ENCODE measurements at regions not wholly inside any gene's neighbourhood (a gene's known extent, or its start where the extent isn't known, plus 50 kb on each side); places are given as distances from the start of the nearest gene placed in this dataset.

GRCh38 chr4:30953799-30954198, 233.6 kb downstream of the PCDH7 start:
- Histone ChIP-seq H2BK5ac (ENCODE audit: low read depth, low read length, poor library complexity, severe bottlenecking) (no peak overlapping the region), H3K9me3 (ENCODE audit: control insufficient read depth, low read length) (no peaks in the 10 kb centered on the region), H3K4me3 (ENCODE audit: insufficient read depth in 1 of 2, low read depth in 1 of 2, low read length in 2 of 2) (no peak overlapping the region), H3K36me3 (ENCODE audit: control insufficient read depth in 1 of 2, insufficient read depth in 2 of 2, low read depth in 1 of 2, low read length in 2 of 2) (no peaks in the 10 kb centered on the region), H2AFZ (ENCODE audit: low read depth, low read length) (no peak overlapping the region), H3K4ac (ENCODE audit: low read depth in 1 of 2, low read length in 2 of 2) (no peak overlapping the region), H3K23ac (ENCODE audit: low read length in 2 of 2) (no peak overlapping the region), H3K4me2 (ENCODE audit: low read length, poor library complexity, severe bottlenecking) (no peak overlapping the region), H4K8ac (ENCODE audit: low read length) (no peak overlapping the region), H2BK12ac (ENCODE audit: low read length in 2 of 2) (no peak overlapping the region), H3K9ac (ENCODE audit: low read length) (no peak overlapping the region), H3K27ac (ENCODE audit: low read length, poor library complexity, severe bottlenecking) (no peak overlapping the region), H3K79me1 (replicated peaks; ENCODE audit: low read length, poor library complexity, severe bottlenecking) (no peaks in the 10 kb centered on the region), H3K14ac (ENCODE audit: low read length in 2 of 2) (no peak overlapping the region), H2AK5ac (ENCODE audit: low read length, severe bottlenecking) (no peak overlapping the region), H4K91ac (ENCODE audit: low read length) (no peak overlapping the region), H2BK120ac (ENCODE audit: low read depth, low read length) (no peak overlapping the region), H3K18ac (ENCODE audit: low read depth in 1 of 2, low read length in 2 of 2) (no peak overlapping the region), H3K27me3 (ENCODE audit: control insufficient read depth in 1 of 2, insufficient read depth in 1 of 2, low read length in 2 of 2) (no peaks in the 10 kb centered on the region), H3K4me1 (ENCODE audit: control insufficient read depth, insufficient read depth, low read depth, low read length) (no peaks in the 10 kb centered on the region), H2BK15ac (ENCODE audit: low read depth, poor library complexity, severe bottlenecking) (no peak overlapping the region)
- no peak for DNase-seq
- WGBS, result no CpG with 5 or more reads among the region's 1 CpG

DNA sequence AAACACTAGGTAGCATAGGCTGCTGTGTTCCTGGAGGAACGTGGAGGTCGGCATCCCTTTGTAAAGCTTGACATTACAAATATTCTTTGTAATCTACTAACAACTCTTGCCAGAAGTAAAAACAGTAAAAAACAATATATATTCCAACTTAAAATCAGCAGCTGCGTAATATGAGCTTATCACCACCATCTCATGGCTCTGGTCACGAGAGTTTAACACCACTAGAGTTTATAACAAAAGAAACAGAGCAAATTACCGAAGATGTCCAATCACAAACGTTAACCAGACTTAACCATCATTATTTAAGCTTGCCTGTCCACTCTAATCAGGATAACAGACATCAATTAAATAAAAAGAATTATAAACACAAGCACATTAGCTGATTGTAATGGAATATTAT, 236.7 kb downstream of the PCDH7 start:
- no peak overlapping the region for H3K27ac ChIP-seq (ENCODE audit: low read length, poor library complexity, severe bottlenecking)
- no peak overlapping the region for H3K14ac ChIP-seq (ENCODE audit: low read length in 2 of 2)
- H2BK12ac ChIP-seq (ENCODE audit: low read length in 2 of 2), result no peak overlapping the region
- no peak overlapping the region for H3K4me3 ChIP-seq (ENCODE audit: insufficient read depth in 1 of 2, low read depth in 1 of 2, low read length in 2 of 2)
- no peak overlapping the region for H3K4ac ChIP-seq (ENCODE audit: low read depth in 1 of 2, low read length in 2 of 2)
- no peak overlapping the region for H2AK5ac ChIP-seq (ENCODE audit: low read length, severe bottlenecking)
- H3K27me3 ChIP-seq (ENCODE audit: control insufficient read depth in 1 of 2, insufficient read depth in 1 of 2, low read length in 2 of 2), result no peaks in the 10 kb centered on the region
- no peaks in the 10 kb centered on the region for H3K79me1 ChIP-seq (replicated peaks; ENCODE audit: low read length, poor library complexity, severe bottlenecking)
- H2BK5ac ChIP-seq (ENCODE audit: low read depth, low read length, poor library complexity, severe bottlenecking), result no peak overlapping the region
- no peak overlapping the region for H2AFZ ChIP-seq (ENCODE audit: low read depth, low read length)
- no peaks in the 10 kb centered on the region for H3K9me3 ChIP-seq (ENCODE audit: control insufficient read depth, low read length)
- H4K91ac ChIP-seq (ENCODE audit: low read length), result no peak overlapping the region
- no peak for DNase-seq
- no peak overlapping the region for H3K23ac ChIP-seq (ENCODE audit: low read length in 2 of 2)
- H3K9ac ChIP-seq (ENCODE audit: low read length), result no peak overlapping the region
- no peaks in the 10 kb centered on the region for H3K36me3 ChIP-seq (ENCODE audit: control insufficient read depth in 1 of 2, insufficient read depth in 2 of 2, low read depth in 1 of 2, low read length in 2 of 2)
- H3K18ac ChIP-seq (ENCODE audit: low read depth in 1 of 2, low read length in 2 of 2), result no peak overlapping the region
- WGBS, result 73% methylated on average over 6 of the region's 6 CpGs
- H2BK120ac ChIP-seq (ENCODE audit: low read depth, low read length), result no peak overlapping the region
- H3K4me2 ChIP-seq (ENCODE audit: low read length, poor library complexity, severe bottlenecking), result no peak overlapping the region
- H4K8ac ChIP-seq (ENCODE audit: low read length), result no peak overlapping the region
- H3K4me1 ChIP-seq (ENCODE audit: control insufficient read depth, insufficient read depth, low read depth, low read length), result no peaks in the 10 kb centered on the region
- no peak overlapping the region for H2BK15ac ChIP-seq (ENCODE audit: low read depth, poor library complexity, severe bottlenecking)

DNA sequence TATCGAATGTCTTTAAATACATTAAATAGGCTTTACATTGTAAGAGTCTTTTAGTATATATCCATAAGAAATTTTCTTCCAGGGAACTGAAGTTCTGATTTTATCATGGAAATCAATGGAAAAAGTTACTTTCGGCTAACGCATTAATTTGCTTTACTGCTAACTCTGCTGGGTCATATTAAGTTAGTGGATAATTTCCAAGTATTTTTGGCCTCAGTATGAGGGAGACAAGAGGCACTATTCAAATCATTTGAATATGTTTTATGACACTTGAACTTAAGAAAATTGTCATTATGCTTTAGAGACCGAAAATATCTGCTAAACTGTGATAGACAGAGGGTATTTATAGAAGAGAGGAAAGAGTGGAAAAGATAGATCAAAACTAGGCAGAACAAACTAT, 237.5 kb downstream of the PCDH7 start:
- no peak for DNase-seq
- H3K27me3 ChIP-seq (ENCODE audit: control insufficient read depth in 1 of 2, insufficient read depth in 1 of 2, low read length in 2 of 2), result no peaks in the 10 kb centered on the region
- H3K4ac ChIP-seq (ENCODE audit: low read depth in 1 of 2, low read length in 2 of 2), result no peak overlapping the region
- H3K4me2 ChIP-seq (ENCODE audit: low read length, poor library complexity, severe bottlenecking), result no peak overlapping the region
- no peaks in the 10 kb centered on the region for H3K79me1 ChIP-seq (replicated peaks; ENCODE audit: low read length, poor library complexity, severe bottlenecking)
- WGBS, result 63% methylated on average over 3 of the region's 4 CpGs
- no peak overlapping the region for H3K9ac ChIP-seq (ENCODE audit: low read length)
- no peak overlapping the region for H3K18ac ChIP-seq (ENCODE audit: low read depth in 1 of 2, low read length in 2 of 2)
- H2BK15ac ChIP-seq (ENCODE audit: low read depth, poor library complexity, severe bottlenecking), result no peak overlapping the region
- no peak overlapping the region for H4K8ac ChIP-seq (ENCODE audit: low read length)
- no peak overlapping the region for H2BK120ac ChIP-seq (ENCODE audit: low read depth, low read length)
- H2BK12ac ChIP-seq (ENCODE audit: low read length in 2 of 2), result no peak overlapping the region
- H2AK5ac ChIP-seq (ENCODE audit: low read length, severe bottlenecking), result no peak overlapping the region
- H3K4me3 ChIP-seq (ENCODE audit: insufficient read depth in 1 of 2, low read depth in 1 of 2, low read length in 2 of 2), result no peak overlapping the region
- H3K23ac ChIP-seq (ENCODE audit: low read length in 2 of 2), result no peak overlapping the region
- H3K9me3 ChIP-seq (ENCODE audit: control insufficient read depth, low read length), result no peaks in the 10 kb centered on the region
- no peaks in the 10 kb centered on the region for H3K36me3 ChIP-seq (ENCODE audit: control insufficient read depth in 1 of 2, insufficient read depth in 2 of 2, low read depth in 1 of 2, low read length in 2 of 2)
- H2AFZ ChIP-seq (ENCODE audit: low read depth, low read length), result no peak overlapping the region
- no peak overlapping the region for H3K14ac ChIP-seq (ENCODE audit: low read length in 2 of 2)
- no peaks in the 10 kb centered on the region for H3K4me1 ChIP-seq (ENCODE audit: control insufficient read depth, insufficient read depth, low read depth, low read length)
- H4K91ac ChIP-seq (ENCODE audit: low read length), result no peak overlapping the region
- no peak overlapping the region for H2BK5ac ChIP-seq (ENCODE audit: low read depth, low read length, poor library complexity, severe bottlenecking)
- H3K27ac ChIP-seq (ENCODE audit: low read length, poor library complexity, severe bottlenecking), result no peak overlapping the region

- Histone ChIP-seq H3K27me3 (ENCODE audit: control insufficient read depth in 1 of 2, insufficient read depth in 1 of 2, low read length in 2 of 2) (no peaks in the 10 kb centered on the region), H2AFZ (ENCODE audit: low read depth, low read length) (no peak overlapping the region), H3K18ac (ENCODE audit: low read depth in 1 of 2, low read length in 2 of 2) (no peak overlapping the region), H3K9me3 (ENCODE audit: control insufficient read depth, low read length) (no peaks in the 10 kb centered on the region), H3K23ac (ENCODE audit: low read length in 2 of 2) (no peak overlapping the region), H3K27ac (ENCODE audit: low read length, poor library complexity, severe bottlenecking) (no peak overlapping the region), H2AK5ac (ENCODE audit: low read length, severe bottlenecking) (no peak overlapping the region), H3K4me1 (ENCODE audit: control insufficient read depth, insufficient read depth, low read depth, low read length) (no peaks in the 10 kb centered on the region), H4K8ac (ENCODE audit: low read length) (no peak overlapping the region), H3K4ac (ENCODE audit: low read depth in 1 of 2, low read length in 2 of 2) (no peak overlapping the region), H3K4me3 (ENCODE audit: insufficient read depth in 1 of 2, low read depth in 1 of 2, low read length in 2 of 2) (no peak overlapping the region), H2BK12ac (ENCODE audit: low read length in 2 of 2) (no peak overlapping the region), H3K36me3 (ENCODE audit: control insufficient read depth in 1 of 2, insufficient read depth in 2 of 2, low read depth in 1 of 2, low read length in 2 of 2) (no peaks in the 10 kb centered on the region), H3K4me2 (ENCODE audit: low read length, poor library complexity, severe bottlenecking) (no peak overlapping the region), H3K14ac (ENCODE audit: low read length in 2 of 2) (no peak overlapping the region), H2BK15ac (ENCODE audit: low read depth, poor library complexity, severe bottlenecking) (no peak overlapping the region), H2BK5ac (ENCODE audit: low read depth, low read length, poor library complexity, severe bottlenecking) (no peak overlapping the region), H4K91ac (ENCODE audit: low read length) (no peak overlapping the region), H3K9ac (ENCODE audit: low read length) (no peak overlapping the region), H3K79me1 (replicated peaks; ENCODE audit: low read length, poor library complexity, severe bottlenecking) (no peaks in the 10 kb centered on the region), H2BK120ac (ENCODE audit: low read depth, low read length) (no peak overlapping the region)
- 90% methylated on average over 2 of the region's 3 CpGs for WGBS
- DNase-seq, result no peak
Measured at GRCh38 chr4:30959781-30960485, 239.8 kb downstream of the PCDH7 start.
